ENCODE measurements at regions not wholly inside any gene's neighbourhood (a gene's known extent, or its start where the extent isn't known, plus 50 kb on each side); places are given as distances from the start of the nearest gene placed in this dataset.

DNA sequence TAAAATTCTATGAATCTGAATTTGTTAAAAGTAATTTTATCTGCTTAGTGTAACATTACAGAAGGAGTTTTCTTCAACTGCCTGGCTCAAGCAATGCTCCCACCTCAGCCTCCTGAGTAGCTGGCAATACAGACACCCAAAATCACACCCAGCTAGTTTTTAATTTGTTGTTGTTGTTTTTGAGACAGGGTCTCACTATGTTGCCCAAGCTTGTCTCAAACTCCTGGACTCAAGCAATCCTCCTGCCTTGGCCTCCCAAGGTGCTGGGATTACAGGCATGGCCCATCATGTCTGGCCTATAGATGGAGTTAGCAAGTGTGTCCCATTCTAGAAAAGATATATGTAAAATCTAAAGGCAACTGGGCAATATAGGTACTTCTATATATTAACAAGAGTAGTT, 1580.4 kb upstream of the PRR20A start:
- TF ChIP-seq, protein P1, sequence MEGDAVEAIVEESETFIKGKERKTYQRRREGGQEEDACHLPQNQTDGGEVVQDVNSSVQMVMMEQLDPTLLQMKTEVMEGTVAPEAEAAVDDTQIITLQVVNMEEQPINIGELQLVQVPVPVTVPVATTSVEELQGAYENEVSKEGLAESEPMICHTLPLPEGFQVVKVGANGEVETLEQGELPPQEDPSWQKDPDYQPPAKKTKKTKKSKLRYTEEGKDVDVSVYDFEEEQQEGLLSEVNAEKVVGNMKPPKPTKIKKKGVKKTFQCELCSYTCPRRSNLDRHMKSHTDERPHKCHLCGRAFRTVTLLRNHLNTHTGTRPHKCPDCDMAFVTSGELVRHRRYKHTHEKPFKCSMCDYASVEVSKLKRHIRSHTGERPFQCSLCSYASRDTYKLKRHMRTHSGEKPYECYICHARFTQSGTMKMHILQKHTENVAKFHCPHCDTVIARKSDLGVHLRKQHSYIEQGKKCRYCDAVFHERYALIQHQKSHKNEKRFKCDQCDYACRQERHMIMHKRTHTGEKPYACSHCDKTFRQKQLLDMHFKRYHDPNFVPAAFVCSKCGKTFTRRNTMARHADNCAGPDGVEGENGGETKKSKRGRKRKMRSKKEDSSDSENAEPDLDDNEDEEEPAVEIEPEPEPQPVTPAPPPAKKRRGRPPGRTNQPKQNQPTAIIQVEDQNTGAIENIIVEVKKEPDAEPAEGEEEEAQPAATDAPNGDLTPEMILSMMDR (IDR thresholded peaks at IDR 0.05; ENCODE audit: extremely low read depth, low read depth, low read length), result no peak
- no peak overlapping the region for H2AFZ ChIP-seq (ENCODE audit: low read length)
- no peaks in the 10 kb centered on the region for H3K27me3 ChIP-seq (ENCODE audit: insufficient read depth, low read length)
- H3K4me2 ChIP-seq (ENCODE audit: insufficient read depth, low read length), result no peak overlapping the region
- H3K79me2 ChIP-seq (ENCODE audit: insufficient read depth, low read length), result no peaks in the 10 kb centered on the region
- no peaks in the 10 kb centered on the region for H4K20me1 ChIP-seq (ENCODE audit: insufficient read depth, low read length)
- no peak overlapping the region for H3K27ac ChIP-seq (ENCODE audit: low read depth, low read length)
- peaks cover 5% of the 10 kb centered on the region for H3K9me3 ChIP-seq (ENCODE audit: low read depth, low read length)
- H3K36me3 ChIP-seq (ENCODE audit: insufficient read depth, low read length), result no peaks in the 10 kb centered on the region
- no peak for DNase-seq (ENCODE audit: insufficient read length, low spot score, missing footprints)
- no peak overlapping the region for H3K4me3 ChIP-seq (ENCODE audit: insufficient read depth, low read length)
- H3K4me1 ChIP-seq (ENCODE audit: insufficient read depth, low read length), result no peaks in the 10 kb centered on the region

DNA sequence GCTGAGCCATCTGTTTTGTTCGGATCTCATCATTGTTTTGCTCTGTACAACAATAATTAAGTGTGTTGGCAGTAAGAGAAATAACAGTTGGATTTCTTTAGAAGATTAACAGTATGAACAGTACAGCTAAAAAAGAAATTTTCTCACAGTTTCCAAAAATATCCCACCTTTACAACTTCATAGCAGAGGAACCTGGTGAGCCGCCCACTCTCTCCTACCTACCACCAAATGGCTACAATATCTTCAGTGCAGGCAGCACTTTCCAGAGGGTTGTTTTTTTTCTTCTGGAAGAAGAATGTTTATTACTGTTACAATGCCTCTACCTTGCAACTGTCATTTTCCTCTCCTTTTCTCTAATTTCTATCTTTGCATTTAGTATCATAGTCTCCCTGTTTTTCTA, 1577.5 kb upstream of the PRR20A start:
- Histone ChIP-seq H2AFZ (ENCODE audit: low read length) (no peak overlapping the region), H3K4me3 (ENCODE audit: insufficient read depth, low read length) (no peak overlapping the region), H3K9me3 (ENCODE audit: low read depth, low read length) (peaks cover 5% of the 10 kb centered on the region), H3K27me3 (ENCODE audit: insufficient read depth, low read length) (no peaks in the 10 kb centered on the region), H3K79me2 (ENCODE audit: insufficient read depth, low read length) (no peaks in the 10 kb centered on the region), H3K4me2 (ENCODE audit: insufficient read depth, low read length) (no peak overlapping the region), H3K36me3 (ENCODE audit: insufficient read depth, low read length) (no peaks in the 10 kb centered on the region), H4K20me1 (ENCODE audit: insufficient read depth, low read length) (no peaks in the 10 kb centered on the region), H3K4me1 (ENCODE audit: insufficient read depth, low read length) (no peaks in the 10 kb centered on the region), H3K27ac (ENCODE audit: low read depth, low read length) (no peak overlapping the region)
- no peak for DNase-seq (ENCODE audit: insufficient read length, low spot score, missing footprints)
- TF ChIP-seq, protein P1 (IDR thresholded peaks at IDR 0.05; ENCODE audit: extremely low read depth, low read depth, low read length), result no peak

DNA sequence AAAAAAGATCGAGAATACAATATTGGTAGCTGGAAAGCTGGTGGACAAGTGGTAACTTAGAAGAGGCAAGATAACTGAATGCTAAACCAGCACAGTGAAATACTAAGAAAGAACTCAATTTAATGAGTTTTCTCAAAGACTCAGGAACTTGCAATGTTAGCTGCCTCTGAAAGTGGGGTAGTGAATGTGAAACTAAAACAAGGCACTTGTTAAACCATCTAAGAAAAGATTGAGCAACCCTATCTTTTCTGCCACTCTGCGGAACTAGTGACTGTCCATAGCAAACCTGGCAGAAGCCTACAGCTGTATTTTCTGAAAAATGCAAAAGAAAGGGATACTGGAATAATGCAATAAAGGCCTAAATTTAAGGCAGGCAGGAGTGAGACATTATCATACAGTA, 1574.4 kb upstream of the PRR20A start:
- no peaks in the 10 kb centered on the region for H3K36me3 ChIP-seq (ENCODE audit: insufficient read depth, low read length)
- no peak overlapping the region for H3K4me2 ChIP-seq (ENCODE audit: insufficient read depth, low read length)
- H3K9me3 ChIP-seq (ENCODE audit: low read depth, low read length), result peaks cover 2% of the 10 kb centered on the region
- H3K4me1 ChIP-seq (ENCODE audit: insufficient read depth, low read length), result no peaks in the 10 kb centered on the region
- no peak for DNase-seq (ENCODE audit: insufficient read length, low spot score, missing footprints)
- H3K4me3 ChIP-seq (ENCODE audit: insufficient read depth, low read length), result no peak overlapping the region
- TF ChIP-seq, protein P1 (IDR thresholded peaks at IDR 0.05; ENCODE audit: extremely low read depth, low read depth, low read length), result no peak
- no peaks in the 10 kb centered on the region for H3K27me3 ChIP-seq (ENCODE audit: insufficient read depth, low read length)
- no peaks in the 10 kb centered on the region for H4K20me1 ChIP-seq (ENCODE audit: insufficient read depth, low read length)
- no peak overlapping the region for H3K27ac ChIP-seq (ENCODE audit: low read depth, low read length)
- H3K79me2 ChIP-seq (ENCODE audit: insufficient read depth, low read length), result no peaks in the 10 kb centered on the region
- H2AFZ ChIP-seq (ENCODE audit: low read length), result no peak overlapping the region

DNA sequence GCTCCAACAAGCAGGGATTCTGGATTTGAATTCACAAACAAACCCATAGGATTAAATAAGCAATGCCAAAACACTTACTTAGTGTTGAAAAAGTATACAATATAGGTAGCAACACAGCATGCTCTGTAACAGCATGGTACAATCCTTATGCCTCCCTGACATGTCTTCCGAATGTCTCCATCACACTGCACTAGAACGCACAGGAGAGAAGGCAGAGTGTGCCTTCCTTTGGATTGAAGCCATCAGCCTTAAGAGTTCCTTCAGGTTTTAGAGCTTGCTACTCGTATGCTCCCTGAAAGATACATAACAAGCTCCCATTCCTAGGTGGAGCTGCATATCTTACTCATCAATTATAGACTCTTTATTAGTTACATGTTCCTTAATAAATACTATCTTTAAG, 1573.9 kb upstream of the PRR20A start:
- no peaks in the 10 kb centered on the region for H3K4me1 ChIP-seq (ENCODE audit: insufficient read depth, low read length)

More for the DNA sequence above, 1573.9 kb upstream of the PRR20A start:
- Histone ChIP-seq H3K27me3 (ENCODE audit: insufficient read depth, low read length) (no peaks in the 10 kb centered on the region), H2AFZ (ENCODE audit: low read length) (no peak overlapping the region), H3K9me3 (ENCODE audit: low read depth, low read length) (peaks cover 2% of the 10 kb centered on the region), H4K20me1 (ENCODE audit: insufficient read depth, low read length) (no peaks in the 10 kb centered on the region), H3K4me2 (ENCODE audit: insufficient read depth, low read length) (no peak overlapping the region), H3K4me3 (ENCODE audit: insufficient read depth, low read length) (no peak overlapping the region), H3K36me3 (ENCODE audit: insufficient read depth, low read length) (no peaks in the 10 kb centered on the region), H3K27ac (ENCODE audit: low read depth, low read length) (no peak overlapping the region), H3K79me2 (ENCODE audit: insufficient read depth, low read length) (no peaks in the 10 kb centered on the region)
- no peak for DNase-seq (ENCODE audit: insufficient read length, low spot score, missing footprints)
- TF ChIP-seq, protein P1 (IDR thresholded peaks at IDR 0.05; ENCODE audit: extremely low read depth, low read depth, low read length), result no peak

All from osteoblast (primary cell).